ENCODE measurements at regions not wholly inside any gene's neighbourhood (a gene's known extent, or its start where the extent isn't known, plus 50 kb on each side); places are given as distances from the start of the nearest gene placed in this dataset.

DNA sequence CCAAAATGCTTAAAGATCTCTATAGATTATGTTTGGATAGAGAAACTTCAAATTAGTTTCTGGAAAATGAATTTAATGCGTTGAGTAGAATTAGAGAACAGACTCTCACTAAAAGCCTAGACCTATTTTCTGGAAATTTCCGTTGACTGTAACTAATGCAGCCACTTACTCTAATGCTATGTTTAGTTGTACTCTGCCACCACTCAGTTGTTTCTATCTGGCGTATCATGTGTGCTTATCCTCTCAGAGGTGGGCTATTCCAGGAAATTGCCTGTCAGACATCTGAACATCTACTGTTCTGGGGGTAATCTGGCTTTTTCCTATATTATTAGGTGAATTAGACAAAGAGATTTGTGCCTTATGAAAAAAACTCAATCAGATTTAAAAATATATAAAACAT, 347.1 kb upstream of the FSTL5 start:
- Mint-ChIP-seq H3K4me3 (ENCODE audit: low read depth) (no peak overlapping the region), H3K4me1 (ENCODE audit: low read depth) (no peaks in the 10 kb centered on the region), H3K27ac (no peak overlapping the region), H3K27me3 (no peaks in the 10 kb centered on the region), H3K36me3 (ENCODE audit: insufficient read depth) (no peaks in the 10 kb centered on the region), H3K9me3 (ENCODE audit: low read depth) (no peaks in the 10 kb centered on the region)
- TF ChIP-seq, protein P1, sequence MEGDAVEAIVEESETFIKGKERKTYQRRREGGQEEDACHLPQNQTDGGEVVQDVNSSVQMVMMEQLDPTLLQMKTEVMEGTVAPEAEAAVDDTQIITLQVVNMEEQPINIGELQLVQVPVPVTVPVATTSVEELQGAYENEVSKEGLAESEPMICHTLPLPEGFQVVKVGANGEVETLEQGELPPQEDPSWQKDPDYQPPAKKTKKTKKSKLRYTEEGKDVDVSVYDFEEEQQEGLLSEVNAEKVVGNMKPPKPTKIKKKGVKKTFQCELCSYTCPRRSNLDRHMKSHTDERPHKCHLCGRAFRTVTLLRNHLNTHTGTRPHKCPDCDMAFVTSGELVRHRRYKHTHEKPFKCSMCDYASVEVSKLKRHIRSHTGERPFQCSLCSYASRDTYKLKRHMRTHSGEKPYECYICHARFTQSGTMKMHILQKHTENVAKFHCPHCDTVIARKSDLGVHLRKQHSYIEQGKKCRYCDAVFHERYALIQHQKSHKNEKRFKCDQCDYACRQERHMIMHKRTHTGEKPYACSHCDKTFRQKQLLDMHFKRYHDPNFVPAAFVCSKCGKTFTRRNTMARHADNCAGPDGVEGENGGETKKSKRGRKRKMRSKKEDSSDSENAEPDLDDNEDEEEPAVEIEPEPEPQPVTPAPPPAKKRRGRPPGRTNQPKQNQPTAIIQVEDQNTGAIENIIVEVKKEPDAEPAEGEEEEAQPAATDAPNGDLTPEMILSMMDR (IDR thresholded peaks at IDR 0.05; ENCODE audit: unreplicated experiment): no peak
- DNase-seq (ENCODE audit: low spot score, unreplicated experiment): no peak

DNA sequence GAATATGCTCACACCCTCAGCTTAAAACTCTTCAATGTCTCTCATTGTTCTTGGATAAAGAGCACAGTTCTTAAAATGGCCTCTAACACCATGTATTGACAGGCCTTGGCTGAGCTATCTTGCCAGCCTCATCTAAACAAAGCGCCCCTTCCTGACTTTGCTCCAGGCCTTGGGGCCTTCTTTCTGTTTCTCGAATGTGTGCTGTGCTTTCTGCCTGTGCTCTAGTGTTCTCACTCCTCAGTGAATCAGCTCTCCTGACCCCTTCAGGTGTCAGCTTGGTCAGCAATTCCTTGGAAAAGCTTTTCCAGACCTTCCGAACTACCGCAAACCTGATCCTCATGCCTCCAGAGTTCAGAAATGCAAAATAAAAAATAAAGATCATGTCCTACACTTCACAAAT, 346.3 kb upstream of the FSTL5 start:
- DNase-seq (ENCODE audit: low spot score, unreplicated experiment): no peak
- H3K9me3 Mint-ChIP-seq (ENCODE audit: low read depth): no peaks in the 10 kb centered on the region
- no peaks in the 10 kb centered on the region for H3K36me3 Mint-ChIP-seq (ENCODE audit: insufficient read depth)
- H3K27ac Mint-ChIP-seq: no peak overlapping the region
- no peak overlapping the region for H3K4me3 Mint-ChIP-seq (ENCODE audit: low read depth)
- H3K27me3 Mint-ChIP-seq: no peaks in the 10 kb centered on the region
- TF ChIP-seq, protein P1 (IDR thresholded peaks at IDR 0.05; ENCODE audit: unreplicated experiment): no peak
- no peaks in the 10 kb centered on the region for H3K4me1 Mint-ChIP-seq (ENCODE audit: low read depth)

DNA sequence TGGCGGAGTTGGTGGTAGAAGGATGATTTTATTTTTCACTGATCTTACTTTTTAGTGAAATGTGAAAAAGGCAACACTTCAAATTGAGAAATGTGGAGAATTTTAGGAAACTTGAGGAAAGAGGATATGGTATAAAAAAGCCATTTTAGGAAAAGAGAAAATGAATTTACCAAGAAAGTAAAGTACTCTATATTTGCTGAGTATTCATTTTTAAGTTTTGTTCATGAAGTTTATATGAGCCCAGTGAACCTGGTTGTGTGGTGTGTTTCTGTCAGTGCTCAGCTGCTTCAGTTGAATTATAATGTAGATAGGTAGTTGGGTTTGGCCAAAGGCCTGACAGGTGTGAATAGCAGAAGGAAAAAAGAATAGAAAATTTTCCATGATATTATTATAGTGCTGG, 345.5 kb upstream of the FSTL5 start:
- Mint-ChIP-seq H3K9me3 (ENCODE audit: low read depth) (no peaks in the 10 kb centered on the region), H3K27me3 (no peaks in the 10 kb centered on the region), H3K27ac (no peak overlapping the region), H3K4me1 (ENCODE audit: low read depth) (no peaks in the 10 kb centered on the region), H3K36me3 (ENCODE audit: insufficient read depth) (no peaks in the 10 kb centered on the region), H3K4me3 (ENCODE audit: low read depth) (no peak overlapping the region)
- TF ChIP-seq, protein P1 (IDR thresholded peaks at IDR 0.05; ENCODE audit: unreplicated experiment): no peak
- DNase-seq (ENCODE audit: low spot score, unreplicated experiment): no peak

DNA sequence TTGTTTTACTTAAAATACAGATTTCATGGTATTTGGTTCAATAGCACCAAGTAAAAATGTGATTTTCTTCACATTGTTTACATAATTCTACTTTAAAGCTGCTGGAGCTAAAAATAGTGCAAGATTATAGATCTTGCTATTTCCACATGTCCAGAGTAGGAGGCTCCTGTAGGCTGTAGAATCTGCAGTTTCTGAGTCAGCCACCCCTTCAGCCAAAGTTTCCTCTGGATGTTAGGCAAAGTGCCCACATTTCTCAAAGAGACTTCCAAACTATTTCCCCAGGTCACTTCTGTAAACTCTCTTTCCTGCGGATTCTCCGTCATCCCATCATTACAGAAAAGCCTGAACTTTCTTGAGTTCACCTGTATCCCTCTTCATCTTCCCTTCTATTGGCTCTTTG, 342.5 kb upstream of the FSTL5 start:
- no peaks in the 10 kb centered on the region for H3K9me3 Mint-ChIP-seq (ENCODE audit: low read depth)

DNA sequence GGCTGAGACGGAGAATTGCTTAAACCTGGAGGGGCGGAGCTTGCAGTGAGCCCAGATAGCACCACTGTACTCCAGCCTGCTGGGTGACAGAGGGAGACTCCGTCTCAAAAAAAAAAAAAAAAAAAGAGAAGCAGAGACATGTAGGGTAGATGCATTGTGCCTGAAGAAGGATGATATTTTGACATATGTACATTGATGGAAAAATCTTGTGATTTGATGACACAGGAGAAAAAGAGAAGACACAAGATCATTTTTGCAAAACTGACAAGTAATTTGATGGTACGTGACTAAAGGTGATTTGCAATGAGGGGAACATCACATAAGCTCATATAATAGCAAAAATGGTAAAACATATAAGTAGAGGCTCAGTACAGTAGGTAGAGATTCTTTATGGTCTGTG, 340.1 kb upstream of the FSTL5 start:
- Mint-ChIP-seq H3K4me1 (ENCODE audit: low read depth) (no peaks in the 10 kb centered on the region), H3K36me3 (ENCODE audit: insufficient read depth) (no peaks in the 10 kb centered on the region), H3K27me3 (no peaks in the 10 kb centered on the region), H3K9me3 (ENCODE audit: low read depth) (no peaks in the 10 kb centered on the region), H3K27ac (no peak overlapping the region), H3K4me3 (ENCODE audit: low read depth) (no peak overlapping the region)
- TF ChIP-seq, protein P1 (IDR thresholded peaks at IDR 0.05; ENCODE audit: unreplicated experiment): no peak
- no peak for DNase-seq (ENCODE audit: low spot score, unreplicated experiment)

More for the DNA sequence above, 342.5 kb upstream of the FSTL5 start:
- TF ChIP-seq, protein P1 (IDR thresholded peaks at IDR 0.05; ENCODE audit: unreplicated experiment): no peak
- Mint-ChIP-seq H3K4me3 (ENCODE audit: low read depth) (no peak overlapping the region), H3K36me3 (ENCODE audit: insufficient read depth) (no peaks in the 10 kb centered on the region), H3K4me1 (ENCODE audit: low read depth) (no peaks in the 10 kb centered on the region), H3K27ac (no peak overlapping the region), H3K27me3 (no peaks in the 10 kb centered on the region)
- no peak for DNase-seq (ENCODE audit: low spot score, unreplicated experiment)

All from progenitor cell of endocrine pancreas (in vitro differentiated cells).